Cardiac septum (tissue), 1 donor: ENCODE measurements at regions not wholly inside any gene's neighbourhood (a gene's known extent, or its start where the extent isn't known, plus 50 kb on each side); places are given as distances from the start of the nearest gene placed in this dataset.
"Not testable (repeated sequence)": the region's sequence is repeated elsewhere in the genome, so short reads cannot be mapped to it uniquely, and the experiment has no call there.

Source experiments
- DNase-seq: peaks from one replicate; pipeline ENCODE4 v3.0.0-alpha.2; 2020; ENCODE audit warnings: low spot score
- intact Hi-C: fragments of 100-400 bp; cut with DNase I; formaldehyde crosslinking; loops from one replicate; pipeline ENCODE4 v1.14.0; 2022
- donor health status: DM: no; HTN: no; CAD: no.

- DNase-seq = no peak
- intact Hi-C loops = no loop called here
These were observed 115.4 kb upstream of the TMTC4 start for GRCh38 chr13:100789968-100790367.

GRCh38 chr13:100789481-100789880 lies 114.9 kb upstream of the TMTC4 start:
- no peak for DNase-seq
- intact Hi-C loops = no loop called here

GRCh38 chr13:100789025-100789424 lies 114.4 kb upstream of the TMTC4 start:
- DNase-seq = no peak
- intact Hi-C loops = no loop called here

GRCh38 chr13:100788540-100788939 lies 113.9 kb upstream of the TMTC4 start:
- no peak for DNase-seq
- intact Hi-C loops = no loop called here

- no peak for DNase-seq
These were observed 113.3 kb upstream of the TMTC4 start for GRCh38 chr13:100787899-100788298.

GRCh38 chr13:100776686-100777085 lies 102.1 kb upstream of the TMTC4 start:
- DNase-seq, intact Hi-C loops: not testable (repeated sequence)

More at GRCh38 chr13:100787899-100788298, 113.3 kb upstream of the TMTC4 start:
- intact Hi-C loops = no loop called here

- no peak for DNase-seq
- intact Hi-C loops = no loop called here
These were observed 99.5 kb upstream of the TMTC4 start for GRCh38 chr13:100773923-100774663.

GRCh38 chr13:100773429-100773828 lies 98.8 kb upstream of the TMTC4 start:
- no peak for DNase-seq
- intact Hi-C loops = no loop called here

- intact Hi-C loops = no loop called here
- DNase-seq = no peak
These were observed 92.6 kb upstream of the TMTC4 start for GRCh38 chr13:100767192-100767591.

GRCh38 chr13:100766570-100766969 lies 92.0 kb upstream of the TMTC4 start:
- intact Hi-C loops, DNase-seq: not testable (repeated sequence)

- intact Hi-C loops = no loop called here
- no peak for DNase-seq
These were observed 90.3 kb upstream of the TMTC4 start for GRCh38 chr13:100764937-100765336.

- DNase-seq, intact Hi-C loops: not testable (repeated sequence)
These were observed 87.5 kb upstream of the TMTC4 start for GRCh38 chr13:100762126-100762525.

GRCh38 chr13:100755891-100756290 lies 81.3 kb upstream of the TMTC4 start:
- DNase-seq = no peak
- intact Hi-C loops = no loop called here

GRCh38 chr13:100754459-100754858 lies 79.9 kb upstream of the TMTC4 start:
- DNase-seq = no peak
- intact Hi-C loops = no loop called here

- no peak for DNase-seq
- intact Hi-C loops = no loop called here
These were observed 78.8 kb upstream of the TMTC4 start for GRCh38 chr13:100753376-100753775.

- intact Hi-C loops = no loop called here
These were observed 77.2 kb upstream of the TMTC4 start for GRCh38 chr13:100751826-100752225.

GRCh38 chr13:100746953-100747683 lies 72.5 kb upstream of the TMTC4 start:
- no peak for DNase-seq
- intact Hi-C loops = no loop called here

More at GRCh38 chr13:100751826-100752225, 77.2 kb upstream of the TMTC4 start:
- no peak for DNase-seq

- DNase-seq = no peak
- intact Hi-C loops = no loop called here
These were observed 63.7 kb upstream of the TMTC4 start for GRCh38 chr13:100738176-100738855.

GRCh38 chr13:100735494-100735893 lies 60.9 kb upstream of the TMTC4 start:
- intact Hi-C loops = no loop called here
- no peak for DNase-seq

GRCh38 chr13:100734194-100734720 lies 59.7 kb upstream of the TMTC4 start:
- no peak for DNase-seq
- intact Hi-C loops = no loop called here
